ENCODE measurements at regions not wholly inside any gene's neighbourhood (a gene's known extent, or its start where the extent isn't known, plus 50 kb on each side); places are given as distances from the start of the nearest gene placed in this dataset.
A peak's percentile ranks its signal among the peaks of the same experiment; 100 is the strongest.
"Not testable (repeated sequence)": the region's sequence is repeated elsewhere in the genome, so short reads cannot be mapped to it uniquely, and the experiment has no call there.

- DNase-seq = no peak
Measured at GRCh38 chr13:98075048-98075447, 67.8 kb upstream of the FARP1 start.

GRCh38 chr13:98076309-98076708 is 66.6 kb upstream of the FARP1 start:
- DNase-seq = not testable (repeated sequence)

- DNase-seq = peak; percentile 9
Measured at GRCh38 chr13:98080280-98080679, 62.6 kb upstream of the FARP1 start.

- peak; percentile 95 for DNase-seq
Measured at GRCh38 chr13:98083507-98083906, 59.4 kb upstream of the FARP1 start.

GRCh38 chr13:98083936-98084335 is 59.0 kb upstream of the FARP1 start:
- no peak for DNase-seq

- DNase-seq = peak; percentile 54
Measured at GRCh38 chr13:98089246-98089645, 53.6 kb upstream of the FARP1 start.

- DNase-seq = no peak
Measured at GRCh38 chr13:98092888-98093287, 50.0 kb upstream of the FARP1 start.
